ENCODE measurements at regions not wholly inside any gene's neighbourhood (a gene's known extent, or its start where the extent isn't known, plus 50 kb on each side); places are given as distances from the start of the nearest gene placed in this dataset.

DNA sequence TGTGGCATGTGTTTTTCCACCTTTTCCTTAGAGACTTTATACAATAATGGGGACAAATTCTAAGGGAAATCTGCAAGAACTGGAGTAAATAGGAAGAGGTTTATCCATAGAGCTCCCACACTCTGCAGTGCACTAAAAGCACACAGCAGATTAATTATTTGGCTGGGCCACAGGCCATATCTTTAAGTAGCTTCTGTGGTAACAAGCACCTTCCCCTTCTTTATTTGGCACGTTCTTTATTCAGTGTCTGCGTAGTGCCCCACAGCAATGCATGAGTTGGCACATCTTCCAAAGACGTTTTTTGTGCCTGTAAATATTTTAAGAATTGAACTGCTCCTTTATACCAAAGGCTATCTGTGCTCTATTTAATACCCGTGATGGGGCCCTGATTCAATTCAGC lies 104.9 kb upstream of the MBL2 start:
- H3K36me3 ChIP-seq (ENCODE audit: insufficient read depth, low read length), result no peaks in the 10 kb centered on the region
- H2AFZ ChIP-seq (ENCODE audit: low read depth, low read length), result no peak overlapping the region
- H3K79me2 ChIP-seq (replicated peaks; ENCODE audit: insufficient read depth, low read length), result no peaks in the 10 kb centered on the region
- no peaks in the 10 kb centered on the region for H3K9me3 ChIP-seq (ENCODE audit: low read length)
- TF ChIP-seq SMC3 (conservative IDR thresholded peaks at IDR 0.05; ENCODE audit: poor library complexity), result no peak
- TF ChIP-seq EP300 (conservative IDR thresholded peaks at IDR 0.05; ENCODE audit: poor library complexity, severe bottlenecking), result no peak
- TF ChIP-seq RAD21 (conservative IDR thresholded peaks at IDR 0.05), result no peak
- TF ChIP-seq, protein P1, sequence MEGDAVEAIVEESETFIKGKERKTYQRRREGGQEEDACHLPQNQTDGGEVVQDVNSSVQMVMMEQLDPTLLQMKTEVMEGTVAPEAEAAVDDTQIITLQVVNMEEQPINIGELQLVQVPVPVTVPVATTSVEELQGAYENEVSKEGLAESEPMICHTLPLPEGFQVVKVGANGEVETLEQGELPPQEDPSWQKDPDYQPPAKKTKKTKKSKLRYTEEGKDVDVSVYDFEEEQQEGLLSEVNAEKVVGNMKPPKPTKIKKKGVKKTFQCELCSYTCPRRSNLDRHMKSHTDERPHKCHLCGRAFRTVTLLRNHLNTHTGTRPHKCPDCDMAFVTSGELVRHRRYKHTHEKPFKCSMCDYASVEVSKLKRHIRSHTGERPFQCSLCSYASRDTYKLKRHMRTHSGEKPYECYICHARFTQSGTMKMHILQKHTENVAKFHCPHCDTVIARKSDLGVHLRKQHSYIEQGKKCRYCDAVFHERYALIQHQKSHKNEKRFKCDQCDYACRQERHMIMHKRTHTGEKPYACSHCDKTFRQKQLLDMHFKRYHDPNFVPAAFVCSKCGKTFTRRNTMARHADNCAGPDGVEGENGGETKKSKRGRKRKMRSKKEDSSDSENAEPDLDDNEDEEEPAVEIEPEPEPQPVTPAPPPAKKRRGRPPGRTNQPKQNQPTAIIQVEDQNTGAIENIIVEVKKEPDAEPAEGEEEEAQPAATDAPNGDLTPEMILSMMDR (IDR thresholded peaks at IDR 0.05; ENCODE audit: poor library complexity, severe bottlenecking), result no peak
- TF ChIP-seq, protein P2, sequence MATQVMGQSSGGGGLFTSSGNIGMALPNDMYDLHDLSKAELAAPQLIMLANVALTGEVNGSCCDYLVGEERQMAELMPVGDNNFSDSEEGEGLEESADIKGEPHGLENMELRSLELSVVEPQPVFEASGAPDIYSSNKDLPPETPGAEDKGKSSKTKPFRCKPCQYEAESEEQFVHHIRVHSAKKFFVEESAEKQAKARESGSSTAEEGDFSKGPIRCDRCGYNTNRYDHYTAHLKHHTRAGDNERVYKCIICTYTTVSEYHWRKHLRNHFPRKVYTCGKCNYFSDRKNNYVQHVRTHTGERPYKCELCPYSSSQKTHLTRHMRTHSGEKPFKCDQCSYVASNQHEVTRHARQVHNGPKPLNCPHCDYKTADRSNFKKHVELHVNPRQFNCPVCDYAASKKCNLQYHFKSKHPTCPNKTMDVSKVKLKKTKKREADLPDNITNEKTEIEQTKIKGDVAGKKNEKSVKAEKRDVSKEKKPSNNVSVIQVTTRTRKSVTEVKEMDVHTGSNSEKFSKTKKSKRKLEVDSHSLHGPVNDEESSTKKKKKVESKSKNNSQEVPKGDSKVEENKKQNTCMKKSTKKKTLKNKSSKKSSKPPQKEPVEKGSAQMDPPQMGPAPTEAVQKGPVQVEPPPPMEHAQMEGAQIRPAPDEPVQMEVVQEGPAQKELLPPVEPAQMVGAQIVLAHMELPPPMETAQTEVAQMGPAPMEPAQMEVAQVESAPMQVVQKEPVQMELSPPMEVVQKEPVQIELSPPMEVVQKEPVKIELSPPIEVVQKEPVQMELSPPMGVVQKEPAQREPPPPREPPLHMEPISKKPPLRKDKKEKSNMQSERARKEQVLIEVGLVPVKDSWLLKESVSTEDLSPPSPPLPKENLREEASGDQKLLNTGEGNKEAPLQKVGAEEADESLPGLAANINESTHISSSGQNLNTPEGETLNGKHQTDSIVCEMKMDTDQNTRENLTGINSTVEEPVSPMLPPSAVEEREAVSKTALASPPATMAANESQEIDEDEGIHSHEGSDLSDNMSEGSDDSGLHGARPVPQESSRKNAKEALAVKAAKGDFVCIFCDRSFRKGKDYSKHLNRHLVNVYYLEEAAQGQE (IDR thresholded peaks at IDR 0.05; ENCODE audit: borderline replicate concordance), result no peak
- TF ChIP-seq MXI1 (conservative IDR thresholded peaks at IDR 0.05; ENCODE audit: poor library complexity, severe bottlenecking), result no peak
- TF ChIP-seq TAF1 (IDR thresholded peaks at IDR 0.05; ENCODE audit: low read depth), result no peak
- TF ChIP-seq POLR2AphosphoS5 (IDR thresholded peaks at IDR 0.05), result no peak
- TF ChIP-seq EZH2 (IDR thresholded peaks at IDR 0.05; ENCODE audit: borderline replicate concordance, insufficient read depth, low read length, poor library complexity, severe bottlenecking), result no peak
- H3K27me3 ChIP-seq (ENCODE audit: insufficient read depth, low read depth, low read length), result no peaks in the 10 kb centered on the region
- no peaks in the 10 kb centered on the region for H4K20me1 ChIP-seq (ENCODE audit: insufficient read depth)
- no peak overlapping the region for H3K4me2 ChIP-seq (ENCODE audit: low read length)
- H3K9me2 ChIP-seq (ENCODE audit: insufficient read depth, low read length), result no peaks in the 10 kb centered on the region
- H3K4me3 ChIP-seq (ENCODE audit: low read length), result no peak overlapping the region
- H3K9ac ChIP-seq (ENCODE audit: low read length), result no peak overlapping the region
- no peaks in the 10 kb centered on the region for H3F3A ChIP-seq (ENCODE audit: insufficient read depth, low read length, poor library complexity, severe bottlenecking)
- H3K27ac ChIP-seq (ENCODE audit: low read length), result no peak overlapping the region

DNA sequence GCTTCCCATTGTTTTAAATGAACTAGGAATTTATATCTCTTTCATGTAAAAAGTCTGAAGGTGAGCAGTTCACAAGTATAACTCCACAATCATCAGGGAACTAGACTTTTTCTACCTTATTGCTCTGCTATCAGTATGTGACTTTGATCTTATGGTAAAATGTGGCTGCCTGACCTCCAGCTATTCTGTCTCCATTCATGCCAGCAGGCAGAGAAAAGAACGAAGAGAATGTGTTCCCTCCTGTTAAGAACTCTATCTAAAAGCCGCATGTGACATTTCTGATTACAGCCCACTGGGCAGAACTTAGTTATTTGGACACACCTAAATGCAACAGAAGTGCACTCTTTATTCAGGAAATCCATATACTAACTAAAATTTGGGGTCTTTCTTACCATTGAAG lies 102.8 kb upstream of the MBL2 start:
- no peak overlapping the region for H3K4me2 ChIP-seq (ENCODE audit: low read length)
- H4K20me1 ChIP-seq (ENCODE audit: insufficient read depth), result no peaks in the 10 kb centered on the region
- H3K36me3 ChIP-seq (ENCODE audit: insufficient read depth, low read length), result no peaks in the 10 kb centered on the region
- no peaks in the 10 kb centered on the region for H3K9me2 ChIP-seq (ENCODE audit: insufficient read depth, low read length)
- no peak overlapping the region for H3K27ac ChIP-seq (ENCODE audit: low read length)
- no peaks in the 10 kb centered on the region for H3K27me3 ChIP-seq (ENCODE audit: insufficient read depth, low read depth, low read length)
- H3K79me2 ChIP-seq (replicated peaks; ENCODE audit: insufficient read depth, low read length), result no peaks in the 10 kb centered on the region
- H2AFZ ChIP-seq (ENCODE audit: low read depth, low read length), result no peak overlapping the region
- no peak overlapping the region for H3K4me3 ChIP-seq (ENCODE audit: low read length)
- TF ChIP-seq EP300 (conservative IDR thresholded peaks at IDR 0.05; ENCODE audit: poor library complexity, severe bottlenecking) (no peak), RAD21 (conservative IDR thresholded peaks at IDR 0.05) (no peak), SMC3 (conservative IDR thresholded peaks at IDR 0.05; ENCODE audit: poor library complexity) (no peak), MXI1 (conservative IDR thresholded peaks at IDR 0.05; ENCODE audit: poor library complexity, severe bottlenecking) (no peak), EZH2 (IDR thresholded peaks at IDR 0.05; ENCODE audit: borderline replicate concordance, insufficient read depth, low read length, poor library complexity, severe bottlenecking) (no peak), TAF1 (IDR thresholded peaks at IDR 0.05; ENCODE audit: low read depth) (no peak), POLR2AphosphoS5 (IDR thresholded peaks at IDR 0.05) (no peak)
- TF ChIP-seq, protein P2 (IDR thresholded peaks at IDR 0.05; ENCODE audit: borderline replicate concordance), result no peak
- TF ChIP-seq, protein P1 (IDR thresholded peaks at IDR 0.05; ENCODE audit: poor library complexity, severe bottlenecking), result no peak
- H3F3A ChIP-seq (ENCODE audit: insufficient read depth, low read length, poor library complexity, severe bottlenecking), result no peaks in the 10 kb centered on the region
- H3K9me3 ChIP-seq (ENCODE audit: low read length), result no peaks in the 10 kb centered on the region
- H3K9ac ChIP-seq (ENCODE audit: low read length), result no peak overlapping the region
